GM19397 (cell line): ENCODE measurements at regions not wholly inside any gene's neighbourhood (a gene's known extent, or its start where the extent isn't known, plus 50 kb on each side); places are given as distances from the start of the nearest gene placed in this dataset.
"Not testable (repeated sequence)": the region's sequence is repeated elsewhere in the genome, so short reads cannot be mapped to it uniquely, and the experiment has no call there.

Source experiments
- ATAC-seq: cut with Tn5 transposase; IDR thresholded peaks from one replicate; pipeline ENCODE4 v1.9.1; 2021; ENCODE audit warnings: mild to moderate bottlenecking, moderate library complexity; ENCODE audit not compliant: unreplicated experiment

GRCh38 chr5:67992923-67993322 lies 222.6 kb upstream of the PIK3R1 start:
- no peak for ATAC-seq

DNA sequence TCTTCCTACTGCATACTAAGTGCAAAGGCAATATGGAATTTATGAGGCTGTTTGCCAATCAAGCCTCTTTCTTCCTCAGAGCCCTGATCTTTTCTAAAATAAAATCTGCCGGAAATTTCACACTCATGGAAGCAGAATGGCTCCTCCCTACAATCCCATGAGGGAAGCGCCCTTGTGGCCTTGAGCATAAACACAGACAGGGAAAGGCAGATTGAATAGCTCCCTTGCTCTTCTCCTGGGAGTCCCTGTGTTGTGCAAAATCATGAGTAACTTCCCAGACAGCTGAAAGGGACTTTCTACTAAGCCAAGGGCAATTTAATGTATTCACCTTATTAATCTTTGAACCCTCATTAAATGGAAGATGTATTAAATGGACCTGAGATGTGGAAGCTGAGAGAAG lies 226.1 kb upstream of the PIK3R1 start:
- ATAC-seq: no peak

- ATAC-seq: no peak
These were observed 228.8 kb upstream of the PIK3R1 start for GRCh38 chr5:67986761-67987160.

DNA sequence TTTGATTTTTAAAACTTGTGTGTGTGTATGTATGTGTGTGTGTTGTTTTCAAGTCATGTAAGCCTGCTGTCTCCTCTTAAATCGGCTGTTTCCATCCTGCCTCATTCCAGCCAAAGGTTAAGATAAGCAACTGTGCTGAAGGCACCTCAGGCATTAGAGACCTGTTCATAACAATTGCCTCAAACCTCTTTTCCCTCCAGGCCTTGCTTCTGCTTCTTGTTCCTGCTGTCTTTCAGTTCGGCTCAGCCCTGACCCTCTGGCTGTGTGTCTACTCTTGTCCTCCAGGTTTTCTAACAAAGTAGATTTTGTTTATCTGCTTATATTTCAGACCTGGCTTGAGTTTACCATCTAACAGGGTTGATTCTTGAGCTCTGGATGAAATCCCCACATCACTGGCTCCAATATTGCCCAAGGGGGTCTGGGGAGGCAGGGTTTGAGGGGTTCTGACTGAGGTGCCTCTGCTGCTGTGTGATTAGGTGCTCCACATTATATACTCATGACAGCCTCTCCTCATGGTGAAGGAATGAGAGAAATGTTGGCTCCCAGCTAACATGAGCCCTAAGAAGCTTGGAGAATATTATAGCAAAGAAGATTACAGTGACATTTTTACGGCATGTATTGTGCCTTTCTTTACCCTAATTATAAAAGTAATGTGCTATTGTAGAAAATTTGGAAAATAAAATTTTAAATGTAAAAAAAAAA lies 229.7 kb upstream of the PIK3R1 start:
- ATAC-seq: no peak

- no peak for ATAC-seq
These were observed 231.0 kb upstream of the PIK3R1 start for GRCh38 chr5:67984546-67984945.

DNA sequence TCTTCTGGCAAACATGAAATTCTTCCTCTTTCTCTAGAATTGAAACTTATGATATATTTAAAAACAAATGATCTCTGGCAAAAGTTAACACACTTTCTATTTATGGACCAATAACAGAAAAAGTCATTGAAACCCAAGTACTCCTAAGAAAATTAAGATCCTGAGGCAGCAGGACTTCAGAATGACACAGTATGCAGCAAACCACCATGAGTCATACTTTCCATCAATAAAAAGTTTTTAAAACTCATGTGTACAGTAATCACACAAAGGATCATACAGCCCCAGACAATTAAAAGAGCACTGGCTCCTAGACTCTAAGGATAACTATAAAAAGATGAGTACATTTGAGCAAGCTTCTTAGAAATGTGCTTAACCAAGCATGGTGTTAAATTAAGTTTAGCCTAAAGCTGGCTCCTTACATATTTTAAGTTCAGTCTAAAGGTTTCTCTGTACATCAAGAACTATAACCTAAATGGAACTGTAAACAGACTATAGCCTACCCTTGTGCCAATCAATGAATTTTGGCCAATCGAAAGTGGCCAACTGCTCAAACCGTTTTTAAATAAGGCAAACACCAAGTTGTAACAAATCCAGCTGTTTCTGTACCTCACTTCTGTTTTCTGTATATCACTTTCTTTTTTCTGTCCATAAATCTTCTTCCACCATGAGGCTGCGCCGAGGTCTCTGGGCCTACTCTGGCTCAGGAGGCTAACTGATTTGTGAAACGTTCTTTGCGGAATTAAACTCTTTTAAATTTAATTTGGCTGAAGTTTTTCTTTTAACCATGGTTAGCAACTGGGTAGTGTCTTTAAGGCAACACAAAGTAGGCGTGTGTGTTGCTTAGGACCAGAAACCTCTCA lies 232.1 kb upstream of the PIK3R1 start:
- ATAC-seq: no peak

DNA sequence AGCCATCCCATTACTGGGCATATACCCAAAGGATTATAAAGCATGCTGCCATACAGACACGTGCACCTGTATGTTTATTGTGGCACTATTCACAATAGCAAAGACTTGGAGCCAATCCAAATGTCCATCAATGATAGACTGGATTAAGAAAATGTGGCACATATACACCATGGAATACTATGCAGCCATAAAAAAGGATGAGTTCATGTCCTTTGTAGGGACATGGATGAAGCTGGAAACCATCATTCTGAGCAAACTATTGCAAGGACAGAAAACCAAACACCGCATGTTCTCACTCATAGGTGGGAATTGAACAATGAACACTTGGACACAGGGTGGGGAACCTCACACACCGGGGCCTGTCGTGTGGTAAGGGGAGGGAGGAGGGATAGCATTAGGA lies 233.4 kb upstream of the PIK3R1 start:
- not testable (repeated sequence) for ATAC-seq

DNA sequence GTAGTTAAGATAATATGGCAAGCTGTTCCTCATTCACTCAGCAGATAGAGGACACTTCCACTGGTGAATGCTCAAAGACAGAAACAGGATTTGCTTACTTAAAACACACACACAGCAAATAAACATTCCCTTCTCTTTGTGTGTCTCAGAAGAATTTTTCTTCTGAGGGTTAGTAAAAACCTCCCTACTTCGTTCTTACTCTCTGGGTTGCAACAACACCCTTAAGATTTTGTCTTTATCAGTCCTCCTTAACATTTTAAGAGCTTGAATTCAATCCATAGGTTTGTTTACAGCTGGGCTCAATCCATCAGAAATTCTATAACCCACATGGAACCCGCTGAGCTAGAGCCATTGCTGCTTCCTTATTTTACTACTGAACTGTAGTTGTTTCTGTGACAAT lies 237.4 kb upstream of the PIK3R1 start:
- no peak for ATAC-seq

- no peak for ATAC-seq
These were observed 238.5 kb upstream of the PIK3R1 start for GRCh38 chr5:67976891-67977601.

- ATAC-seq: no peak
These were observed 239.4 kb upstream of the PIK3R1 start for GRCh38 chr5:67976181-67976580.

- ATAC-seq: no peak
These were observed 241.1 kb upstream of the PIK3R1 start for GRCh38 chr5:67974471-67974870.

DNA sequence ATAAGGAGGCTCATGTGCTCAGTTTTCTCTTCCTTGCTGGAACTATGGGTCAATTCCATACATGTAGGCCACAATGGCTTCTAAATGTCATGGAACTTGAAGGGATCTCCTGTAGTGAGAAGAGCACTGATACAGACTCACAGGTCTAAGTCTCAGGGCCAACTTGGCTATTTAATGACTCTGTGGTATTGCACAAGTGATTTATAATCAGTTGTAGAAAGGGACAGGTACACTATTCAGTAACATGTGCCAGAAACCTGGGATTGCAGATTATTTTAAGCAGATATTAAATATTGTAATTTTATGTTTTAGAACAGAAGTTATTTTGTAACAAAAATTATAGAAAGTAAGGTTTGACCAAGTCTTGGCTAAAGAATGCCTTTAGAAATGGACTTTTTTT lies 241.5 kb upstream of the PIK3R1 start:
- no peak for ATAC-seq

DNA sequence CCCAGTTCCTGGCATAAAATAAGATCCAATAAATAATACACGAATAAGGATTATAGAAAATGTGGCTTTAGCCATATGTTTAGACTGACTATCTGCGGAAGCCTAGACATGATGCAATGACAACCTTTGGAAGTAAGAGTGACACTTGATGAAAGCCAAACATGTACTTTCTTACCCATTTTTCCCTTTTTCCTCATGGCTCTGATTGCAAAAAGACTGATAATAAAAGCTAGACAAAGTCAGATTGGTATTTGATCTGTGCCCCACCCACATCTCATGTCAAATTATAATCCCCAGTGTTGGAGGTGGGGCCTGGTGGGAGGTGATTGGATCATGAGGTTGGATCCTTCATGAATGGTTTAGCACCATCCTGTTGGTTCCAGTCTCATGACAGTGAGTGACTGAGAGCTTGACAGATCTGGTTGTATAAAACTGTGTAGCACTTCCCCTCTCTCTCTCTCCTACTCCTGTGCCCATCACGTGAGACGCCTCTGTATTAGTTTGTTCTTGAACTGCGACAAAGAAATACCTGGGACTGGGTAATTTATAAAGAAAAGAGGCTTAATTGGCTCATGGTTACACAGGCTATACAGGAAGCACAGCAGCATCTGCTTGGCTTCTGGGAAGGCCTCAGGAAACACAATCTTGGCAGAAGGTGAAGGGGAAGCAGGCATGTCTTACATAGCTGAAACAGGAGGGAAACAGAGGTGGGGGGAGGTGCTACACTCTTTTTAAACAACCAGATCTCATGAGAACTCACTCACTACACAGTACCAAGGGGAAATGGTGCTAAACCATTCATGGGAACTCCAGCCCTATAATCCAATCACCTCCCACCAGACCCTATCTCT lies 243.4 kb upstream of the PIK3R1 start:
- no peak for ATAC-seq

GRCh38 chr5:67971223-67971830 lies 244.2 kb upstream of the PIK3R1 start:
- ATAC-seq: no peak

DNA sequence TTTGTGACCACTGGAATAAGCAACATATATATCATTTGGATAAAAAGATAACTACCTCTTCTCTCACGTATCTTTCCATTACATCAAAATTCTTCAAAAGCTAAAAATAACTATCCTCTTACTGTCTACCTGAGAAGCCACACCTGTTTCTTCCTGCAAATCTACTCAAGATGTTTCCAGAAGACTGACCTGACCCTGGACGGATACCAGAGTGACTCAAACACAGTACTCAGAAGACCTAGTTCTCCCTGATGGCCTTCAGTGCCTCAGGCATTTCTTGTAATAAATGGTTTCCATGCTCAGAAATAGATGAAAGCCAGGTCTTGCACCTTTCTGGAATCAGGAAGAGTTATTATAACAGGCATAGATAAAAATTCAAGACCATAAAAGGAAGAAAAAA lies 245.9 kb upstream of the PIK3R1 start:
- no peak for ATAC-seq

- no peak for ATAC-seq
These were observed 246.4 kb upstream of the PIK3R1 start for GRCh38 chr5:67969176-67969575.

- ATAC-seq: no peak
These were observed 248.8 kb upstream of the PIK3R1 start for GRCh38 chr5:67966712-67967111.

DNA sequence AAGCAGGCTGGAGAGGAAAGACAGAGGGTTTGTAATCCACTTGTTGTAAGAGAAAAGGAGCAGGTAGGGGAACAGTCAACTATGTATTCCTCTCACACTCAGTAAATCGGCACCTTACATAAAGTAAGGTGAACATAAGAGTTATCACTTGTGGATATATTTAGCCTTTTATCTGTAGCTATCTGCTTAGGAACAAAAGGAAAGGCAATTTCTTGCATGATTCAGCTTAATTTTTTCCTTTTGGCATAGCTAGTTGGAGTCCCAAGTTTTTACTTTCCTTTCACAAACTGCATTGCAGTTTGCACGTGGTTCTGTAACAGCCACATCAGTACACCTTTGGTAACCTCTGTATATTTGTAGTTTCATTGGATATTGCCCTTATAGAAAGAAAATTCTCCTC lies 250.9 kb upstream of the PIK3R1 start:
- ATAC-seq: no peak

GRCh38 chr5:67963789-67964519 lies 251.6 kb upstream of the PIK3R1 start:
- no peak for ATAC-seq

DNA sequence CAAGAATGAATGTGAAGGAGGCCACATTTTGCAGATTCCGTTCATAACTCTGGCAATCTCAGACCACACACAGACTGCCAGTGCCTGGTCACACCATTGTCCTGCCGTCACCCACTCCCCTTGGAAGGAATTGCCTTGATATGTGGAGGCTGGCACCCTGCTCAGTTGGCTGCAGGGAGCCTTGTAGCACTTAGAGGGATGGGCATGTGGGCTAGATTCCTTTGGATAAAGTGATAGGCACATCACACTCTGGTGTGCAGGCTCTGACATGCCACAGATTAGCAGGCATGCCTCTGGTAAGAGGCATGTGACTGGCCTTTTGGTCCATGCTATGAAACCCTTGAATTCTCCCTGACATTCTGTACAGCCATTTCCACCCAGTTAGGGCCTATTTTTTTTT lies 254.6 kb upstream of the PIK3R1 start:
- no peak for ATAC-seq
